ENCODE measurements at regions not wholly inside any gene's neighbourhood (a gene's known extent, or its start where the extent isn't known, plus 50 kb on each side); places are given as distances from the start of the nearest gene placed in this dataset.

DNA sequence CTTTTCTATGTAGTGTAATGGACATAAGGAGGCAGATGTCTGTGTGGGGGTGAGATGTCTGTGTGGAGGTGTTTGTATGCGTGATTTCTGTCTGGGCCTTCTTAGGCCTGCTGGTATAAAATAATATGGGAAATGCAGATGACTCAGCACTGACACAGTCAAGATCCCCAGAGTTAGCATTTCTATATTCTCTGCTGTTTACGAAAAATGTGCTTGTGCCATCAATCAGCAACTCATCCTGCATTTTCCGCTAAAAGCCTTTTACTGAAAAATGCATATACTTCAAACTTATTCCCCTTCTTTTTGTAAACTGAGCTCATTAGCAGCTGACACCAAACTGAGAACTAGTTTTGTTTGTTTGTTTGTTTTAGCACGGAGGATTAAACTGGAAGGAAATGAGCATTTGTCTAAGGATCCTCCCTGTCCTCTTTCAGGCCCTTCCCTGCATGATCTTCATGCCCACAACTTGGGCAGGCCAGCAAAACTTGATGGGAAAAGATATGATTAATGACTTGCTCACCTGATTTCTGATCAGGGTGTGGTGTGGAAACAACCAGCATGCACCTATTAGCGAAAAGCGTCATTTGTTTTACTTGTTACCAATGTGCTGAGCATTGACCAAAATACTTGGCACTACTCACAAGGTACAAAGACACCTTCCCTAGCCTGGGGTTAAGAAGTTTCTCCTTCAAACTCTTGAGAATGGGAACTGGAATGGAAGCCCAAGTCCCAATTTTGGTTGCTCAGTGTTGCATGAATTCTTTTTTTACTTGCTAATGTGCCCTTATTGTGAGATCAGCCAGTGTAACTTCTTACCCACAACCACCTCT lies 77.4 kb downstream of the NDUFS5 start:
- H3K27ac Mint-ChIP-seq = peak overlapping the region; percentile 83
- Histone ChIP-seq H3K27ac (ENCODE audit: low read length in 2 of 2) (peak overlapping the region in 1 of 2 donors; percentile 52), H3K4me3 (ENCODE audit: control extremely low read depth in 1 of 5, extremely low read depth in 1 of 5, insufficient read depth in 1 of 5, low read depth in 2 of 5, low read length in 4 of 5) (peak overlapping the region in 1 of 5 experiments; percentile 3)

More for the DNA sequence above, 77.4 kb downstream of the NDUFS5 start:
- POLR2A ChIA-PET = no interaction called here
- intact Hi-C loops (cut with micrococcal nuclease) = loop anchor here (5.0 to 10.0 kb wide), 2 partner anchors 79 to 309 kb away; partner anchors contain the start of gene NDUFS5
- Histone ChIP-seq H3K9ac (ENCODE audit: low read length) (peak overlapping the region; percentile 4), H4K20me1 (ENCODE audit: control insufficient read depth, insufficient read depth, low read length, poor library complexity, severe bottlenecking) (no peaks in the 10 kb centered on the region), H3K4me2 (replicated peaks; ENCODE audit: low read depth, low read length, poor library complexity, severe bottlenecking) (peak overlapping the region; percentile 52), H3K79me2 (ENCODE audit: control insufficient read depth, insufficient read depth, low read length) (peaks cover 5% of the 10 kb centered on the region), H3K27me3 (replicated peaks in 1 of 4; ENCODE audit: control extremely low read depth in 1 of 4, control insufficient read depth in 3 of 4, insufficient read depth in 4 of 4, low read length in 3 of 4) (no peaks in the 10 kb centered on the region), H3K4me1 (ENCODE audit: control insufficient read depth in 2 of 2, insufficient read depth in 2 of 2, low read length in 2 of 2) (peaks cover 39 to 46% of the 10 kb centered on the region in 2 donors), H3K36me3 (replicated peaks in 1 of 2; ENCODE audit: control extremely low read depth in 1 of 2, control insufficient read depth in 1 of 2, extremely low read depth in 1 of 2, insufficient read depth in 2 of 2, low read length in 1 of 2) (no peaks in the 10 kb centered on the region), H3K9me3 (ENCODE audit: control extremely low read depth in 1 of 3, control insufficient read depth in 2 of 3, insufficient read depth in 1 of 3, low read length in 2 of 3) (no peaks in the 10 kb centered on the region), H2AFZ (ENCODE audit: insufficient read depth, low read depth, low read length, poor library complexity, severe bottlenecking) (no peak overlapping the region)
- 40% methylated on average over 1 of the region's 6 CpGs for WGBS (ENCODE audit: insufficient coverage)
- CTCF ChIA-PET = interaction anchor here (0.7 to 3.3 kb wide), 11 partner anchors 29 to 166 kb away, joined by 3 to 61 read pairs (median 8); no protein-coding TSS in a partner anchor
- ATAC-seq (ENCODE audit: low read depth) (no peak), DNase-seq (no peak)
- Mint-ChIP-seq H3K4me1 (peaks cover 32% of the 10 kb centered on the region), H3K27me3 (no peaks in the 10 kb centered on the region), H3K9me3 (ENCODE audit: insufficient read depth) (no peaks in the 10 kb centered on the region), H3K4me3 (peak overlapping the region; percentile 67)
- TF ChIP-seq, protein P1, sequence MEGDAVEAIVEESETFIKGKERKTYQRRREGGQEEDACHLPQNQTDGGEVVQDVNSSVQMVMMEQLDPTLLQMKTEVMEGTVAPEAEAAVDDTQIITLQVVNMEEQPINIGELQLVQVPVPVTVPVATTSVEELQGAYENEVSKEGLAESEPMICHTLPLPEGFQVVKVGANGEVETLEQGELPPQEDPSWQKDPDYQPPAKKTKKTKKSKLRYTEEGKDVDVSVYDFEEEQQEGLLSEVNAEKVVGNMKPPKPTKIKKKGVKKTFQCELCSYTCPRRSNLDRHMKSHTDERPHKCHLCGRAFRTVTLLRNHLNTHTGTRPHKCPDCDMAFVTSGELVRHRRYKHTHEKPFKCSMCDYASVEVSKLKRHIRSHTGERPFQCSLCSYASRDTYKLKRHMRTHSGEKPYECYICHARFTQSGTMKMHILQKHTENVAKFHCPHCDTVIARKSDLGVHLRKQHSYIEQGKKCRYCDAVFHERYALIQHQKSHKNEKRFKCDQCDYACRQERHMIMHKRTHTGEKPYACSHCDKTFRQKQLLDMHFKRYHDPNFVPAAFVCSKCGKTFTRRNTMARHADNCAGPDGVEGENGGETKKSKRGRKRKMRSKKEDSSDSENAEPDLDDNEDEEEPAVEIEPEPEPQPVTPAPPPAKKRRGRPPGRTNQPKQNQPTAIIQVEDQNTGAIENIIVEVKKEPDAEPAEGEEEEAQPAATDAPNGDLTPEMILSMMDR (IDR thresholded peaks at IDR 0.05) = no peak
- TF ChIP-seq EZH2 (IDR thresholded peaks at IDR 0.05; ENCODE audit: borderline replicate concordance, insufficient read depth, low read depth, low read length, poor library complexity, severe bottlenecking) = no peak

Data from B cell (primary cell).